CD4-positive, alpha-beta T cell treated with Interleukin-6 at 100 ng/mL for 8 hours (primary cell): ENCODE measurements at regions not wholly inside any gene's neighbourhood (a gene's known extent, or its start where the extent isn't known, plus 50 kb on each side); places are given as distances from the start of the nearest gene placed in this dataset.

Source experiments
- DNase-seq: peaks from one replicate; pipeline ENCODE4 v3.0.0-alpha.2; 2020; ENCODE audit warnings: mixed read lengths, low spot score

DNA sequence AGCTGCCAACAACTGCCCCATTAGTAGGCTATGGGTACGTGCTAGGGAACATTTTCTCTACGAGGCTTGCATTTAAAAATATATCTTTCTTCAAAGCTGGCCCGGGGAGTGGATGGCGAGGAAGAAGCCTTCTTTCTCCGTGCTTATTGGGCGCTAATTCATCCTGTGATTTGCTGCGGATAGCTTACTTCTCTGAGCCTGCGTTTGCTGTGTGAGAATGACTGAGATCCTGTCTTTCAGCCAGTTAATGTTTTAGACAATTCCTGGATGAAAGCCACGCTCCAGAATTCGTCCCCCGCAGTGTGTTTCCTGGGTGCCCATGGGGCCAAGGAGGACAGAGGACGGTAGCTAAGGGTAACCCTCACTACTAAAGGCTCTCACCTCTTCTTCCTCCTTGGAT lies 57.8 kb upstream of the TARBP1 start:
- no peak for DNase-seq

DNA sequence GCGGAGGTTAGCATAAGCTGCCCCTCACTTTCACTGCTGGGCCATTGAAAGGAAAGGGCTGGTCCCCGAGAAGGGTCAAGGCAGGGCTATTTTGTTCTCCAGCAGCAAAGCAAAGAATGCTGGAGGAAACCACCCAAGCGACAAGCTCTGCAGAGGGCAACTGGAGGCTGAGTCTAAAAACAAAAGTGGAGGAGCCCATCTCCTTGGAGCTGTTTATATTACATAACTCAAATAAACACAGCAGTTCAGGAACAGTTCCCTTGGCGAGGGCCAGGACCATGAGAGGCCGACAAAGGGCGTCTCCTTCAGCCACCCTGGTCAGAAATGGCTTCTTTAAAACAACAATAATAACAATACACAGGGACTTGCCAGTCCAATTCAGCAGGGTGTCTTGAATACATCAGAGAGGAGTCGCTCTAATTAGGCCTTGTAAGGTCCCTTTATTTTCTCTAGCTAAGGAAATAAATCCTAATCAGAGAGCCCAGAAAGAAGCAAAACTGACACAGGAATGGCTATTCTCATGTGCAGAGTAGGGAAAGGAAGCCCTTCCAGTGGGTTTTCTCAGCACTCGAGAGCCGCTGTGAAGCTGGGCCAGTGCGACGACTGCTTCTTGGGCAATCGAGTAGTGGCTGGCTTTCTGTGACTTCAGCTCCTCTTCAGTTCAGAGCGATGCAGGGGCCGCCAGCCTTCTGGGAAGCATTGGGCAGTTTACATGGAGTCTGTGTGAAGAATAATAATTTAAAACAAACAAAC lies 57.0 kb upstream of the TARBP1 start:
- DNase-seq: no peak

DNA sequence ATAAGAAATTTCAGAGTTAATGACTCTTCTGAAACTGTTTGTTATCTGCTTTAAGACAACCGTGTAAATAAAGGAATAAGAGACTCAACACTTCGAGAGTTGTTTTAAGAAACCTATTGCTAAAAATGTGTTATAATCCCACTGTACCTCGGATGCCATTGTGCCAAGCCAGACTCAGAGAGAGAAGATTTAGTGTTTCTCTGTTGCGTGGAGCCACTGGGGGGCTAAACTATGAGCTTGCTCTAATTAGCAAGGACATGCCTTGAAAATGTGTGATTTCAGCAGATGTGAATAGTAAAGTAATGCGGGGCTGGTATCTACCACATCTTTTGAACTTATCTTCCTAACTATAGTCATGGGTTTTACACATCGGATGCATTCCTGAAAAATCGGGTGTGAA lies 56.2 kb upstream of the TARBP1 start:
- no peak for DNase-seq

DNA sequence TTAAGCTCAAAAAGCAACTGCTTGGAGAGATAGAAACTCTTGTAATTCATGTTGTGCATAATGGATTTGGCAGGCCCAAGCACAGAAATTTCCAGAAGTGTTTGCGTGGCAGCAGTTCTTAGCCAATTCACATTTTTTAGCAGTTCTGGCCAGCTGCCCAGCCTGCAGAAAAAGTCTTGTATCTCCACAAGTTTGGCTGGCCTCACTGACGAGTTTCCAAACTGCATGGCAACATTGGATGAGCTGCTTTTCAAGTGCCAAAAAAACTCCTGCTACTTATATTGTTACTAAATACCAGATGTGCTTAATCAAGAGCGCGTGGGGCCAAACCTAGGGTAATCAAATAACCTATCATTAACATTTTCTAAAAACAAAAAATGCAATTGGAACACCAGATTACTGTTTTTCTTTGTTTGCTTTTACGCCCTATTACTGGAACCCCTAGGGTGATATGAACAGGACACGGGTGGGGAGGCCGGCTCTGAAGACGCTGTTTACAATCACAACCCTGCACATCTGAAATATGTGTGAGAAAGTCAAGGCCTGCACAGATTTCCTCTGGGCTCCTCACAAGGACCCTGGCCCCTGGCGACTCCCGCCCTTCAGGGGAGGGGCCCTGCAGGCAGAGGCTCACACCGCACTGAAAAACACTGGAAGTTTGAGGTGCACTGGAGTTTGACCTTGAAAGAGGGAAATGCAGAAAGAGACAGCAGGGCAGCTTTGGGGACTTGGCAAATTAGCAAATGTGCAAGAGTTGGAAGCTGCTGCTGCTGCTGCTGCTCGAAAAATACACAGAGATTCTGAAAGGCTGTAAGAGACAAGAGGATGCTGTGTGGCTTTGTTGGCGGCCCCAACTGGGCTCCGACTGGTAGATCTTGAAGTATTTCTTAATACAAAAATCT lies 55.2 kb upstream of the TARBP1 start:
- DNase-seq: no peak

DNA sequence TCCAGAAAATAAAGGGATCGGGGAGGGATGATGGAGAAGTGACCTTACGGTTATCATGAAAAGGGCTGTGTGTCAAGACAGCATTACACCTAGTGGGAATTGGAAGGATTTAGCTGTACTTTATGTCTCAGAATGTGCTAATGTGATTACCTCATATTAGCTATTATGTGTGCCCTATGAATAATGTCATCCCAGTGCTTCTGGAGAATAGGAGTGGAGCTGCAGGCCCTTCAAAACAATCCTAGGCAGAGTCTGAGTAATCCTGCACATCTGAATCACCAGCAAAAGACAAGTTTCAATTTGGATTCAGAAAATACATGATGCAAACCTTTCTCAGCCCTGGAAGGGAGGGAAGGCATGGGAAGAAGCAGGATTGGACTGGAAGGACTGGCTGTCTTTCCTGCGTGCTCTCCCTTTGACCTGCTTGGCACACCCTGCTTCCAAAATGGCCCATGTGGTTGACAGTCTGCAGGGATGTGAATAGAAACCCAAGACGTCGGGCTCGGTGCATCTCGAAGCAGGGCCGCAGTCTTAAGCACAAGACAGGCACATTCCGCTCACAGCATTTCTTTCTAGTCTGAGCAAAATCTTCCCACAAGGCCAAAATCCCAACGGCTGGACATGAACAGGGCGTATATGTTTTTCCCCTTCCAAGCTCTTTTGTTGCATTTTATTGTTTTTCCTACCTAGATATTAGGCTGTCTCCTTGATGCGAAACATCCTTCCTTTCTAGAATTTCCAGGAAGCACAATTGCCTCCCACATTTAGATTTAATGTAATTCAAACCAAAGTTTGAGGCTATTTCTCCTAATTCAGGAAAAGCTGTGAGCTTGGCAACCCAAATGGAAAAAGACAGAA lies 54.3 kb upstream of the TARBP1 start:
- no peak for DNase-seq

DNA sequence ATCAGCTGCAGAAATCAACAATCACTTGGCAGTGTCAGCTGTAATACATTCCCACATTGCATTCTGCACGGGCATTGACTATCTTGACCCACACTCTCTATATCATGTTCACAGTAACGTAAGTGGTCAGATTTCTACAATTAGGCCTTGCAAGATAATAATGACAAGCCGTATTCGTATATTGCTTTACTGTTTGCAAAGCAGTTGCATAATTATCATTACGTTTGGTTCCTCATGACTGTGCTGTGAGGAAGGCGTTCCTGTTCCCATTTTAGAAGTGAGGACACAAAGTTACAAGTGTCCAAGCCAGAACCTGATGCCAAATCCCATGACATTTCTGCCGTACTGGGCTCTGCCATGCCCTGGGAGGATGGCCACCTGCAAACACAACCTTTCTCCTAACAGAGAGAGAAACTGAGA lies 53.5 kb upstream of the TARBP1 start:
- no peak for DNase-seq

DNA sequence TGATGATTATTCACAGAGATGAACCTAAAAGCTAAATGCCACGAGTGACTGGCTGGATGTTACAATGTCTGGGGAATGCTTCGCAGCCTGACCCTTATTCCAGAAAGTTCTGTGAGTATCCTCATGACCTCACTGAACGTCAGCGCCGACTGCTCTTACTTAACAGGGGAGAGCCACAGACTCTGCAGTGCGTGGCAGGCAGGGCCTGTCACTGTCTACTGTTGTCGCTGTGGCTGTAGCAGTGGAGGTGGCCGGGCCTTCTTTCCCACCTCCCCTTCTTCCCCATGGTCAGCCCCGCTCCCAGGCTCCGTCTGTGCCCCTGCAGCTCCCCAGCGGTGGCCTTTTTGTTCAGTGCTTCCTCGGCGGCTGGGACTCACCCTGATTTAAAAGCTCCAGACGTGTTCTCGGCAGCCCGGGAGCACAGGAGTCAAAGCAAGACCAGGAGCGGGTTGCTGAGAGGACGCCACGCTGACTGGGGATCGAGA lies 52.2 kb upstream of the TARBP1 start:
- no peak for DNase-seq

DNA sequence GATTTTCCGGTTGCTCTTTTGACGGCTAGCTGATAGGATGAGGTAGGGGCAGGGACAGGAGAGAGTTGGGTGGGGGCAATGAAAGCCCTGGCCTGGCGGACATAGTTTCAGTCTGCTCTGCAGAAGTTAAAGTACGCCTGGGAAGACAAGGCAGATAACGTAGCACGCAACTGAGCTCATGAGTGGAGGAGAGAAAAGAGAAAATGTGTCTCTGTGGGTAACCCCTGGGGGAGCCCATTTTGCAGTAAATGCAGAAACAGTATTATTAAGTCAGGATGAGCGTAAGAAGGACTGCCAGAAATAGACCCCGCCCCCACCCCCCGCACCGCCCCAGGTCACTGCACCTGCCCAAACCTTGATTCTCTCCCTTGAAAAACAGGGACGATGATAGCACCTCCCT lies 51.7 kb upstream of the TARBP1 start:
- DNase-seq: no peak

DNA sequence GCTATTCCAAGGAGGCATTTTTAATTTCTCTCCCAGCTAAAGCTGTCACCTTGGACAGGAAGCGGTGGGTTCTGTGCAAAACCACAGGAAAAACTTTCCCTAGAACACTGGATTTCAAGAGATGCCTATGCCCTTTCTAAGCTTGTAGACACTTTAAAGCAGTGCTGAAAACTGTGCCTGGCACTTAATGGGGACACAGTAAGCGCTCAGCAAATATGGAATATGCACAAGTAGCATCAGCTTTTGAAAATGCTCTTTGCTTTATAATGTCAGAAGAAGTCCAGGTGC lies 50.9 kb upstream of the TARBP1 start:
- no peak for DNase-seq

DNA sequence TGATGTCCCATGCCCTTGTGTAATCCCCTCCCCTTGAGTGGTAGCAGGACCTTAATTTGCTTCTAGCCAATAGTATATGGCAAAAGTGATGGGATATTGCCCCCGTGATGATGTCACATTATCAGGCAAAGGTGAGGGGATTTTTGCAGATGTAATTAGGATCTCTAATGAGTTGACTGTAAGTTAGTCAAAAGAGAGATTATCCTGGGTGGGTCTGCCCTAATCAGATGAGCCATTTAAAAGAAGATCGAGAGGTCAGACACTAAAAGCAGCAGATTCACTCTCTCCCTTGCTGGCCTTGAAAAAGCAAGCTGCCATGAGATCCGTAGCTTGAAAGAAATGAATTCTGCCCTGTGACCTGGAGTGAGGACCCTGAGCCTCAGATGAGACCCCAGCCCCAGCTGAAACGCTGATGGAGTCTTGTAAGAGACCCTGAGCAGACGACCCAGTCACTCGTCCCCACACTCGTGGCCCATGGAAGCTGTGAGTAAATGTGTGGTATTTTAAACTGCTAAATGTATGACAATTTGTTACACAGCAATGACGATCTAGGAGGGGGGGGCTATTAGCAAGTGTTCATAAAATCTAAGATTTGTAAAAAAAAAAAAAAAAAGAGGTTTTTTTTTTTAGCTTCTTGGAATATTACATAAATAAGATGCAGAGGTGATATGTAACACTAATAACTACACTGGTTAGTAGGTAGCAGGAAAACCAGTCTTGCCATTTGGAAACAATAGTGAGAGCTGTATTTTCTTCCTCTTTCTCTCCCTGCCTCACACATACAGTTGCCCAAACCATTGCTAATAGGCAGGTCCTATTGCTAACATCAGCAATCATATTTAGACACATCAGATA lies 50.3 kb upstream of the TARBP1 start:
- no peak for DNase-seq
